Adipocyte (in vitro differentiated cells): ENCODE measurements at regions not wholly inside any gene's neighbourhood (a gene's known extent, or its start where the extent isn't known, plus 50 kb on each side); places are given as distances from the start of the nearest gene placed in this dataset.
"Not testable (repeated sequence)": the region's sequence is repeated elsewhere in the genome, so short reads cannot be mapped to it uniquely, and the experiment has no call there.

Source experiments
- DNase-seq: peaks from one replicate; pipeline ENCODE4 v3.0.0-alpha.2; 2015; ENCODE audit warnings: low read depth
- H3K27me3 ChIP-seq: replicated peaks from 2 replicates; pipeline ENCODE4 v1.7.0; 2013; ENCODE audit warnings: mild to moderate bottlenecking, low read length, moderate library complexity; ENCODE audit not compliant: control insufficient read depth, insufficient read depth
- H3K36me3 ChIP-seq: 2 replicates; pipeline ENCODE4 v1.7.0; 2013; ENCODE audit warnings: low read length, mild to moderate bottlenecking, moderate library complexity; ENCODE audit not compliant: control insufficient read depth, insufficient read depth, severe bottlenecking
- H3K4me1 ChIP-seq: 2 replicates; pipeline ENCODE4 v1.7.0; 2013; ENCODE audit warnings: mild to moderate bottlenecking, low read length, moderate library complexity; ENCODE audit not compliant: control insufficient read depth, insufficient read depth
- H3K4me3 ChIP-seq: 2 replicates; pipeline ENCODE4 v1.7.0; 2013; ENCODE audit warnings: mild to moderate bottlenecking, low read length, moderate library complexity
- H3K9ac ChIP-seq: 2 replicates; pipeline ENCODE4 v1.7.0; 2013; ENCODE audit warnings: mild to moderate bottlenecking, low read length, moderate library complexity
- H3K9me3 ChIP-seq: 2 replicates; pipeline ENCODE4 v1.7.0; 2013; ENCODE audit warnings: mild to moderate bottlenecking, low read length, moderate library complexity; ENCODE audit not compliant: control insufficient read depth

GRCh38 chr10:124248056-124249045, 155.0 kb upstream of the CHST15 start:
- Histone ChIP-seq H3K9me3 (no peaks in the 10 kb centered on the region), H3K36me3 (no peaks in the 10 kb centered on the region), H3K27me3 (peaks cover 69% of the 10 kb centered on the region), H3K4me1 (no peaks in the 10 kb centered on the region), H3K9ac (no peak overlapping the region), H3K4me3 (no peak overlapping the region)
- DNase-seq: no peak

GRCh38 chr10:124245806-124246440, 152.5 kb upstream of the CHST15 start:
- H3K9me3 ChIP-seq: no peaks in the 10 kb centered on the region
- H3K4me3 ChIP-seq: no peak overlapping the region
- no peak overlapping the region for H3K9ac ChIP-seq
- H3K4me1 ChIP-seq: no peaks in the 10 kb centered on the region
- no peak for DNase-seq
- H3K36me3 ChIP-seq: no peaks in the 10 kb centered on the region
- H3K27me3 ChIP-seq: peaks cover 60% of the 10 kb centered on the region

- DNase-seq: no peak
- peaks cover 53% of the 10 kb centered on the region for H3K27me3 ChIP-seq
- no peak overlapping the region for H3K9ac ChIP-seq
- no peaks in the 10 kb centered on the region for H3K9me3 ChIP-seq
- H3K4me1 ChIP-seq: no peaks in the 10 kb centered on the region
- no peak overlapping the region for H3K4me3 ChIP-seq
- no peaks in the 10 kb centered on the region for H3K36me3 ChIP-seq
These were observed 151.8 kb upstream of the CHST15 start for GRCh38 chr10:124245191-124245590.

GRCh38 chr10:124244256-124244877, 151.0 kb upstream of the CHST15 start:
- Histone ChIP-seq H3K27me3 (peaks cover 45% of the 10 kb centered on the region), H3K9ac (no peak overlapping the region), H3K36me3 (no peaks in the 10 kb centered on the region), H3K4me3 (no peak overlapping the region), H3K9me3 (no peaks in the 10 kb centered on the region), H3K4me1 (no peaks in the 10 kb centered on the region)
- DNase-seq: no peak

- no peak for DNase-seq
- peaks cover 40% of the 10 kb centered on the region for H3K27me3 ChIP-seq
These were observed 150.3 kb upstream of the CHST15 start for GRCh38 chr10:124243702-124244121.

GRCh38 chr10:124242791-124243190, 149.4 kb upstream of the CHST15 start:
- DNase-seq: no peak
- peaks cover 44% of the 10 kb centered on the region for H3K27me3 ChIP-seq
- H3K9ac ChIP-seq: no peak overlapping the region

More at GRCh38 chr10:124243702-124244121, 150.3 kb upstream of the CHST15 start:
- Histone ChIP-seq H3K4me1 (no peaks in the 10 kb centered on the region), H3K9me3 (no peaks in the 10 kb centered on the region), H3K4me3 (no peak overlapping the region), H3K36me3 (no peaks in the 10 kb centered on the region), H3K9ac (no peak overlapping the region)

GRCh38 chr10:124242365-124242764, 149.0 kb upstream of the CHST15 start:
- H3K9me3 ChIP-seq: no peaks in the 10 kb centered on the region
- H3K27me3 ChIP-seq: peaks cover 44% of the 10 kb centered on the region
- no peak overlapping the region for H3K4me3 ChIP-seq
- no peaks in the 10 kb centered on the region for H3K36me3 ChIP-seq
- DNase-seq: no peak
- H3K9ac ChIP-seq: no peak overlapping the region
- no peaks in the 10 kb centered on the region for H3K4me1 ChIP-seq

More at GRCh38 chr10:124242791-124243190, 149.4 kb upstream of the CHST15 start:
- Histone ChIP-seq H3K9me3 (no peaks in the 10 kb centered on the region), H3K4me1 (no peaks in the 10 kb centered on the region), H3K4me3 (no peak overlapping the region), H3K36me3 (no peaks in the 10 kb centered on the region)

GRCh38 chr10:124241510-124241909, 148.1 kb upstream of the CHST15 start:
- not testable (repeated sequence) for H3K4me3 ChIP-seq, H3K9ac ChIP-seq, H3K9me3 ChIP-seq, H3K4me1 ChIP-seq, DNase-seq, H3K36me3 ChIP-seq
- peaks cover 41% of the 10 kb centered on the region for H3K27me3 ChIP-seq

GRCh38 chr10:124240839-124241291, 147.5 kb upstream of the CHST15 start:
- H3K4me3 ChIP-seq: no peak overlapping the region
- H3K4me1 ChIP-seq: no peaks in the 10 kb centered on the region
- no peaks in the 10 kb centered on the region for H3K36me3 ChIP-seq
- H3K9me3 ChIP-seq: peaks cover 3% of the 10 kb centered on the region
- H3K27me3 ChIP-seq: peaks cover 36% of the 10 kb centered on the region
- H3K9ac ChIP-seq: no peak overlapping the region
- DNase-seq: no peak

GRCh38 chr10:124239696-124240095, 146.3 kb upstream of the CHST15 start:
- Histone ChIP-seq H3K36me3 (no peaks in the 10 kb centered on the region), H3K9me3 (peaks cover 3% of the 10 kb centered on the region), H3K9ac (no peak overlapping the region), H3K27me3 (peaks cover 31% of the 10 kb centered on the region), H3K4me3 (no peak overlapping the region), H3K4me1 (no peaks in the 10 kb centered on the region)
- DNase-seq: no peak

- Histone ChIP-seq H3K9ac (no peak overlapping the region), H3K4me1 (no peaks in the 10 kb centered on the region), H3K4me3 (no peak overlapping the region), H3K9me3 (peaks cover 3% of the 10 kb centered on the region), H3K36me3 (no peaks in the 10 kb centered on the region), H3K27me3 (peaks cover 31% of the 10 kb centered on the region)
- DNase-seq: no peak
These were observed 145.7 kb upstream of the CHST15 start for GRCh38 chr10:124239134-124239533.
